Kasumi-1 (cell line): ENCODE measurements at regions not wholly inside any gene's neighbourhood (a gene's known extent, or its start where the extent isn't known, plus 50 kb on each side); places are given as distances from the start of the nearest gene placed in this dataset.
"Not testable (repeated sequence)": the region's sequence is repeated elsewhere in the genome, so short reads cannot be mapped to it uniquely, and the experiment has no call there.

Experiments
- DNase-seq, 2 experiments: peaks; one replicate each; lab custom pipeline; 2025; lab: John Stamatoyannopoulos, UW

GRCh38 chr17:70597774-70598173 is 428.4 kb downstream of the KCNJ2 start:
- DNase-seq: no peak

GRCh38 chr17:70599198-70599597 is 429.9 kb downstream of the KCNJ2 start:
- no peak for DNase-seq

DNA sequence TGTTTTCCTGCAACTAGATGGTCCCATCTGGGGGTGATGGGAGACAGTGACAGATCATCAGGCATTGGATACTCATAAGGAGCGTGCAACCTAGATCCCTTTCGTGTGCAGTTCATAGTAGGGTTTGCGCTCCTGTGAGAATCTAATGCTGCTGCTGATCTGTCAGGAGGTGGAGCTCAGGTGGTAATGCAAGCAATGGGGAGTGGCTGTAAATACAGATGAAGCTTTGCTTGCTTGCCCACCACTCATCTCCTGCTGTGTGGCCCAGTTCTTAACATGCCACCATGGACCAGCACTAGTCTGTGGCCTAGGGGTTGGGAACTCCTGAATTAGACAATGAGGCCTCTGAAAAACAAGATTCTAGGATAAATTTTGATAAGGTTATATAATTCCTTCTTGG is 430.6 kb downstream of the KCNJ2 start:
- DNase-seq: not testable (repeated sequence)

DNA sequence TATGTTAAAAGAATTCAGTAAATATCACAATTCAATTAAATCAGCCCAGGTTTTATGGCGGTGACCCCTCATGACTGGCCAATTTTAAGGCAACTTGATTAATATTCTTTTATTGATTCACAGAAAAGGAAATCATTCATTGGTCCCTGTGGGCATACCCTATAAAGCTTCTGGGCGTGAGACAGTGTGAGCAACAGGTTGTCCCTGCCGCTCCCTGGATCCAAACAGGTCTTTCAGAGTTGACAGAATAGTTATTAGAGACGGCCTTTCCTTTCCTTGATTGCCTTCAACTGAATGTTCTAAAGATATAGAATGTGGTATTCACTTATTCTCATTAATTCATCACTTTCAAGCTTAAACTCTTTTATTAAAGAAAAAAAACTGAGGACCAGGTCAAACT is 433.9 kb downstream of the KCNJ2 start:
- DNase-seq: no peak

- DNase-seq: no peak
These were observed 435.5 kb downstream of the KCNJ2 start for GRCh38 chr17:70604854-70605253.

DNA sequence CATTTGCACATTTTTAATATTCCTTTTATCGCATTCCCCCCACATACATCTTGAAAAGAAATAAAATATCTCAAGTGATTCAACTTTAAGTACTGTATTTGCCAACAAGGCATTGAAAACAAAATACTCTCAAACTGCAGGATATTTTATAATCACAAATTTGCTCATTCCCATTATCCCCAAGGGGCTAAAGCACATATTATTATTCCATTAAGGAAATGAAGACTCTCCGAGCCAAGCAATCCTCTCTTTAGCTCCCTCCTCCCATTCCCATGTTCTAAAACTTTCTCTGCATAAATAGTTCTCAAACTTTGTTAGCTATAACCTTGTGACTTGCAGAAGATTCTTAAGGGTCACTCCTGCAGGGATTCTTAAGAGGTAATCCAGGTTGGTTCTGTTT is 436.8 kb downstream of the KCNJ2 start:
- no peak for DNase-seq

- DNase-seq: no peak
These were observed 438.9 kb downstream of the KCNJ2 start for GRCh38 chr17:70608193-70608592.

DNA sequence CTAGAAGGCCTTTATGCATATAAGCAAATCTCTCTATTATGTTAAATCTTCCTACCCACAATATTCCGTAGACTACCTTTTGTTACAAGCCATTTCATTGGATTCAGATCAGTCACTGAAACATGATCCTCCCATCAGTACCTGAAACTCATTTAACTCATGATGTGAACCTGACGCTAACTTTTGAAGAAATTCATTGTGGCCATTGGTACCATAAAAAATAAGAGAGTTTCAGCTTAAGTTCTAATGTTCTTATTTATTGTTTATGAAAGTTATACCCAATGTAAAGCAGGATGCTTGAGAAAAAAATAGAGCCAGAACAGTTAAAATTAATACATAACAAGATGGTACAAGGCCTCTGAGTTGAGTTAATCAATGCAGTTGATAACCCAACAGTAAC is 439.6 kb downstream of the KCNJ2 start:
- no peak for DNase-seq

DNA sequence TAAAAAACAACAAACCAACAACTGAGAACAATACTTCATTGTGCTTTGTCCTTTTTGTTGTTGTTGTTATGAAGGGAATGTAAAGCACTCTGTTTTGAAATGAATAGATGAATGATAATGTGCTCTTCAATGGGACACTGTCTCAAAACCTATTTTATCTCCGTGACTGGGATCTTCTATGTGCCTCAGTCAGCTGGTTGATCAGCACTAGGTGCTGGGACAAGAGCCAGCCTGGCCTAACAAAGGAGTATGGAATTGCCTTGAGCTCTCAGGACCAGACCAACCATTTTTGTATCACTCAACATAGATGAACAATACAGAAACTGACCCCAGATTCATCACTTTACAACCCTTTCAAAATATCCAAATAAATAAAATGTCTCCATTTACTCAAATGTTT is 440.2 kb downstream of the KCNJ2 start:
- DNase-seq: no peak

- no peak for DNase-seq
These were observed 440.8 kb downstream of the KCNJ2 start for GRCh38 chr17:70610161-70610560.

DNA sequence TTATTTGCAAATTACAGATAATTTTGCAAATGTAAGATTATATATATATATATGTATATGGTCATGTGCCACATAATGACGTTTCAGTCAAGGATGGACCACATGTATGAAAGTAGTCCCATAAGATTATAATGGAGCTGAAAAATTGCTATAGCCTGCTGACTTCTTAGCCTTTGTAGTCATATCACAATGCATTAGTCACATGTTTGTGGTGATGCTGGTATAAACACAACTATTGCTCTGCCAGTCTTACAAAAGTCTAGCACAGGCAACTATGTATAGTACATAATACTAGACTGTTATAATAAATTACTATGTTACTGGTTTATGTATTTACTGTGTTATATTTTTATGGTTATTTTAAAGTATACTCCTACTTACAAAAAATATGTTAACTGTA is 444.3 kb downstream of the KCNJ2 start:
- DNase-seq: no peak

GRCh38 chr17:70615831-70616230 is 446.5 kb downstream of the KCNJ2 start:
- no peak for DNase-seq

DNA sequence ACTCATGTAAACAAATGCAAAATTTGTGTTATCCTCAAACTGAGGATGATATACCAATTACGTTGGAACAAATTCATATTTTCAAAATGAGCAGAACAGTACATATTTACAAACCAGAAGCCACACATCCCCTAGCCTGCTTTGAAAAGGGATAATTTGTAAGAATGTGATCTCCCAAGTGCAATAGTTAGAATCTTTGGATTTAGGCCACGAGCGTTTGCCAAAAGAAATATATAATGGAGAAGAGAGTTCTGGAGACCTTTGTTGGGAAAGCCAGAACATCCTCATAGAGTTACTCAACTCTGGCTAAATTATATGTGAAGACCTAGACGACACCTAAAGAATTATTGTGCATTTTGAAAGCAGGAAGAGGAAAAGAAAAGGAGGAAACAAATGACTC is 449.3 kb downstream of the KCNJ2 start:
- no peak for DNase-seq

- no peak for DNase-seq
These were observed 452.2 kb downstream of the KCNJ2 start for GRCh38 chr17:70621566-70621965.

DNA sequence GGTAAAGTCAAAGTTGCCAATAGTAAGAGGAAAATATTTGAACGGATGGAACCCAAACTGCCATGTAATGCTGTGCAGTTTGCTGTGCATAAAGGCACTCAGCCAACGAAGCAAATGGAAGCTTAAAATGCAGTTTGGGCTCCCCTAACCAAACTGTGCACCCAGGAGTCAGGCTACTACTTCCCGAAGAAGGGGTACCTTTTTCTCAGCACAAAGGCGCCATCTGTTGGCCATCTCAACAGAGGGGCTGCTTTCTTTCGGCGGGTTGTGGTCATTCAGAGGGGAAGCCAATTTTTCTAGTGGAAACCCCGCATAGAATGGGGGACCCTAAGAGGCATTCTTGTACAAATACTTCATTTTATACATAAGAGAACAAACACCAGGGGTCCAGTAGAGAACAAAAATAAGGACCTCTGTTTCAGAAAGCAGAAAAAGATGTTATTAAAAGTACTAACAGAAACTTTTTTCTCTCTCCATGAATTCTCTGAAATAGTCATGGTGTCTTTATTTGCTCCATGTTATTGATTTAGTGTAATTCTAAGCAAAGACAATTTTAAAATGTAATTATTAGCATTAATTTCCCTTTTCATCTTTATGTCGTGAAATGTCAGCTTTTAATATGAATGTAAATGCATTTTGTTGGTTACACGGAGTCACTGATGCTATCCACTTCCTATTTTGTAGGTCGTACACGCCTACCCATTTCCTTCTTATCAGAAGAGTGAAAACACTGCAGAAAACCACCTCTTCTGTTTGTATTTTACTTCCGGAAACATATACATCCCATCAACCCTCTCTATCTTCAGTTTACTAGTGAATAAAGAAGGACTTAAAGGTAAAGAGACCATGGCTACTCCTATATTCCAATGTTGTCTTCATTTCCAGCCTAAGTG is 453.3 kb downstream of the KCNJ2 start:
- DNase-seq: peak; percentile 9 to 18

DNA sequence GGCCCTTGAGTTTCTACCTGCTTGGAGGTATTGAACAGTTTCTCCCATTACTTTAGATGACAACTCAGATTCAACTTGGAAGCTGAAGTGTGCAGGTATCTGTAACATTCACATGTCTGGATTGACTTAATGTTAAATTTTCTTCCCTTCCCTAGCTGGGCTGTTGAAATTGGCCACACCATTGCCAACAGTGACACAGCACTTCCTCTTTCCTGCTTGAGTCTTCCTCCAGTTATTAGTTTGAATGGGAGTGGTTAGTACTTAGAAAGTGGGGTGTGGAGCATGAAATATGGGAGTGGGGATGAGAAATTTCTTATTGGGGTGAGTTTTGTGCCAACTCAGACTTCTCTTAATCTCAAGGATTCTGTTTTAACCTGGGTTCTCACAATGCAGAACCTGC is 454.9 kb downstream of the KCNJ2 start:
- DNase-seq: peak; percentile 8 to 12

DNA sequence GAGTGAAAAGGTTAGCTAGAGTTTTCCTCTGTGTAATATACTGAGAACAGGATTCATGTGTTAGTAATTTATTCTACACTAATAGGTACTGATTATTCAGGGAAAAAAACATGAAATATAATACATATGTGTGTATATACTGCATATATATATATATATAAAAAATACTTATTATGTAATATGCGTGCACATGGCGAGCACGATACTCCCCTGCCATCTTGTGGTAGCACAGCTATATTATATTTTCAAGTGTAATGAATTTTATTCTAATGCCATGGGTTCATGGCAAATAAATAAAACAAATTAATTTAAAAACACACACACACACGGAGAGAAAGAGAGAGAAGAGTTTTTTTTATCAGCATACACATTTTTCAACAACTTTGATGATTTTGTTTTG is 460.6 kb downstream of the KCNJ2 start:
- DNase-seq: peak; percentile 3 to 5

DNA sequence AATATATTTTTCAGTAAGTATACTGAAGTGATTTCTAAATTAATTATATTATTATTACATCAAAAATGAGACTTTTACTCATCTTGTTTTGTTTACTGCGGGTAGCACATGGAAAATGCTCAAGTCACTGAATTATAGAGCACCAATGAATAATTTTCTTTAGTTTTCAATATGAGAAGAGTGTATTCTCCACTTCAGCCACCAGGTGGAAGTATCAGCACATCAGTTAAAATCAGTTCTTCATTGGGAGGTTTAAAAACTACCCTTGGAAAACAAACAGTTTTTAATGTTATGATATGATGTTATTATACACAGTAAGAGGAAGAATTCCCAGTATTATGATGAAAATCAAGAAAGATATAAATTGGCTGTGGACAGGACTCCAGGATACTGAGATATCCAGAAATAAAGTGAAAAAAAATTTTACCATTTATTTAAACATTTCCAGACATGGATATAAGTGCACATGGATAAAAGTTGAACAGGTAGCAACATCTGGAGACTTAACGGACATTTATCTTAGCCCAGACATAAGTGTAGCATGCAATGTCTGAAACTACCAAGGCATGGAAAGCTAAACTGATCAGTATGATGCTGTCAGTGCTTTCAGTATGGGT is 467.3 kb downstream of the KCNJ2 start:
- peak; percentile 54 to 78 for DNase-seq

GRCh38 chr17:70642059-70642458 is 472.7 kb downstream of the KCNJ2 start:
- no peak for DNase-seq

DNA sequence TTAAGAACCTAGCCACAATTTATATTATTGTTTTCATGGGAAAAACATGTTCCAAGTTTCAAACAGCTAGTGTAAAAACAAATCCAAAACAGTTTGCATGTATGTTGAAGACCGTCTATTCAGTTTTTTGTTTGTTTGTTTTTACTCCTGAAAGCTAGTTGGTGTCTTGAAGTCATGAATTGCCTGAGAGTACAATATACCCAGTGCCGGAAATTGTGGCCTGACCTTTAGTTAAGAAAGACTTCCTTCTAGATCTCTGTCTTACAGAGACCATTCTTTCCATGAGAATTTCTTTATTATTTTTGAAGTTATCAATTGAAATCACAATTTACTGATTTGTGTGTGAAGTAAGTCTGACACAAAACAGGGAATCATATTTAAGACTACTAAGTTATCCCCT is 474.8 kb downstream of the KCNJ2 start:
- DNase-seq: no peak

GRCh38 chr17:70646673-70647072 is 477.3 kb downstream of the KCNJ2 start:
- no peak for DNase-seq

- no peak for DNase-seq
These were observed 478.8 kb downstream of the KCNJ2 start for GRCh38 chr17:70648166-70648565.

GRCh38 chr17:70653850-70654249 is 484.5 kb downstream of the KCNJ2 start:
- DNase-seq: no peak

DNA sequence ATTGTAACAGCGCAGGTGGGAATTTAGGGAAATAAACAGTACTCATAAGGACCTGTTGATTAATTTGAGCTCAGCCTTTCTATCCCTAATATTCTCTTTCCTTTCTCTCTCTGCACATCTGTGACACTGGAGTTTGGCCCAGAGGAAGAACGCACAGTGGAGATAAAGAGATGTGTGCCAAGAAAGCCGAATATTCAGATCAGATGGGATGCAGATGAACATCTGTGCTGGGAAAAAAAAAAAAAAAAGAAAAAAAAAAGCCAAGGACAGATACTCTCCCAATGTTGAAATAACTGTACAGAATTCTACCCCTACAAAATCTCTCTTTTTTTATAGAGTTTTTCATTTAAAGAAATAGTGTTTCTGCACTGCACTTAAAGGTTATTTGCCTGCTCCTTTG is 485.4 kb downstream of the KCNJ2 start:
- no peak for DNase-seq
